HCT116 (cell line): ENCODE measurements at regions not wholly inside any gene's neighbourhood (a gene's known extent, or its start where the extent isn't known, plus 50 kb on each side); places are given as distances from the start of the nearest gene placed in this dataset.

Source experiments
- EZH2phosphoT487 ChIP-seq: fragments of 200-600 bp; IDR thresholded peaks from 2 replicates; pipeline ENCODE4 v1.6.1; 2018; ENCODE audit warnings: antibody characterized with exemption, borderline replicate concordance
- POLR2A ChIP-seq: IDR thresholded peaks from 2 replicates; pipeline ENCODE4 v1.7.0; 2011; ENCODE audit warnings: borderline replicate concordance; ENCODE audit not compliant: insufficient read depth, insufficient read length; ENCODE audit errors: extremely low read depth

GRCh38 chr20:48057739-48058138, 272.5 kb upstream of the SULF2 start:
- no peak for TF ChIP-seq POLR2A
- TF ChIP-seq EZH2phosphoT487: no peak
